Parathyroid adenoma (tissue), 2 donors: ENCODE measurements at regions not wholly inside any gene's neighbourhood (a gene's known extent, or its start where the extent isn't known, plus 50 kb on each side); places are given as distances from the start of the nearest gene placed in this dataset.

ENCODE experiments used
- H2AFZ ChIP-seq: fragments of 300-600 bp; sonication (generic); one replicate; pipeline ENCODE4 v1.7.0; 2017; ENCODE audit warnings: antibody characterized with exemption, mild to moderate bottlenecking
- H3K27ac ChIP-seq: fragments of 300-600 bp; sonication (generic); one replicate; pipeline ENCODE4 v1.7.0; 2017
- H3K27me3 ChIP-seq: fragments of 300-600 bp; sonication (generic); one replicate; pipeline ENCODE4 v1.7.0; 2017; ENCODE audit warnings: low read length; ENCODE audit not compliant: control insufficient read depth, insufficient read depth
- H3K36me3 ChIP-seq: fragments of 300-600 bp; sonication (generic); one replicate; pipeline ENCODE4 v1.7.0; 2017; ENCODE audit warnings: low read length; ENCODE audit not compliant: control insufficient read depth, insufficient read depth
- H3K4me1 ChIP-seq: fragments of 300-600 bp; sonication (generic); one replicate; pipeline ENCODE4 v1.7.0; 2017; ENCODE audit warnings: control low read depth
- H3K4me2 ChIP-seq: fragments of 300-600 bp; sonication (generic); one replicate; pipeline ENCODE4 v1.7.0; 2017; ENCODE audit warnings: low read length
- H3K4me3 ChIP-seq: fragments of 300-600 bp; sonication (generic); one replicate; pipeline ENCODE4 v1.7.0; 2017; ENCODE audit warnings: low read depth, low read length
- H3K79me2 ChIP-seq: fragments of 300-600 bp; sonication (generic); one replicate; pipeline ENCODE4 v1.7.0; 2017; ENCODE audit warnings: control low read depth
- H3K9ac ChIP-seq: fragments of 300-600 bp; sonication (generic); one replicate; pipeline ENCODE4 v1.7.0; 2017; ENCODE audit warnings: mild to moderate bottlenecking
- H3K9me3 ChIP-seq: fragments of 300-600 bp; sonication (generic); one replicate; pipeline ENCODE4 v1.7.0; 2017; ENCODE audit warnings: low read length; ENCODE audit not compliant: control insufficient read depth
- CTCF ChIP-seq: fragments of 300-600 bp; sonication (generic); IDR thresholded peaks from one replicate; pipeline ENCODE4 v1.7.0; 2017; ENCODE audit warnings: antibody characterized with exemption, mild to moderate bottlenecking
- donor health status: primary hyperparathyroidism.

DNA sequence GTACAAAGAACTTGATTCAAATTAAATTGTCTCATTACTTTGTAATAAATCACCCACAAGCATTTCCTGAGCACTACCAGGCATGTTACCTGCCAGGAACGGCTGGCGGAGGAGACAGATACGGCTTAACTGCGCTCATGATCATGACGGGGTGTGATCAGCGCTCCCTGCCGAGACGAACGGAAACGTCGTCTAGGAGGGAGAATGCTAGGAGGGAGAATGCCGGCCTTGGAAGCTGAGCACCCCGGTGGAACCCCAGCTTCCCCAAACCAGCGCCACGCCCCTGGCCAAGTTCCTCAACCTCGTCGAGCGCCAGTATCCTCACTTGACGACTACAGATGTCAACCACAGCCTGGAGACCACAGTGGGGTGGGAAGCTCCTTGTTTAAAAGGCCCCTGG is 272.8 kb downstream of the CTTN start:
- no peaks in the 10 kb centered on the region for H3K36me3 ChIP-seq
- no peak overlapping the region for H3K9ac ChIP-seq
- no peaks in the 10 kb centered on the region for H3K27me3 ChIP-seq
- H3K4me2 ChIP-seq = no peak overlapping the region
- no peak overlapping the region for H3K27ac ChIP-seq
- no peaks in the 10 kb centered on the region for H3K79me2 ChIP-seq
- no peaks in the 10 kb centered on the region for H3K9me3 ChIP-seq
- no peak overlapping the region for H3K4me3 ChIP-seq
- no peak overlapping the region for H2AFZ ChIP-seq
- H3K4me1 ChIP-seq = no peaks in the 10 kb centered on the region
- TF ChIP-seq CTCF = no peak

DNA sequence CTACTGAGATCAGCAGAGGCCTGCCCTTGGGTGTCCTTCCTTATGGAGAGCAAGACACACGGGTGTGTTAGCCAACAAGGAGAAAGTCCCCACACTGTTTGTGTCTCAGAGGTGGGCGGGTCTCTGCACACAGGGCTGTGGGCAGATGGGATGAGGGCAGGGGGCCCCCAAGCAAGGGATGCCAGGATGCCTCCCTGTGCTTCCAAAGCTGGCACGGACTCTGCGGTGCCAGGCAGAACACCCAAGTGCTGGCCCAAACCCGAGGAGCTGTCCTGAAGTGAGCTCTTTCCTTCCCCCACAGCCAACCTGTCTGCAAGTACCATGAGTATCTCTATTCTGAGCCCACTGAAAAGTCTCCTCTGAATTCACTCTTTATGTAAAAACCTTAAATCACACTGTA is 273.3 kb downstream of the CTTN start:
- Histone ChIP-seq H3K79me2 (no peaks in the 10 kb centered on the region), H3K4me2 (no peak overlapping the region), H3K9me3 (no peaks in the 10 kb centered on the region), H3K27me3 (no peaks in the 10 kb centered on the region), H3K9ac (no peak overlapping the region), H3K4me3 (no peak overlapping the region), H3K36me3 (no peaks in the 10 kb centered on the region), H3K27ac (no peak overlapping the region), H2AFZ (no peak overlapping the region), H3K4me1 (no peaks in the 10 kb centered on the region)
- no peak for TF ChIP-seq CTCF

- Histone ChIP-seq H3K27ac (no peak overlapping the region), H3K27me3 (no peaks in the 10 kb centered on the region), H3K4me1 (no peaks in the 10 kb centered on the region), H3K4me3 (no peak overlapping the region), H3K4me2 (no peak overlapping the region), H3K9me3 (no peaks in the 10 kb centered on the region), H3K9ac (no peak overlapping the region), H3K79me2 (no peaks in the 10 kb centered on the region), H2AFZ (no peak overlapping the region), H3K36me3 (no peaks in the 10 kb centered on the region)
- no peak for TF ChIP-seq CTCF
Measured at GRCh38 chr11:70672991-70673653, 274.8 kb downstream of the CTTN start.

- no peak overlapping the region for H3K4me3 ChIP-seq
- H3K4me2 ChIP-seq = no peak overlapping the region
- no peaks in the 10 kb centered on the region for H3K36me3 ChIP-seq
- H3K79me2 ChIP-seq = no peaks in the 10 kb centered on the region
- H3K27me3 ChIP-seq = no peaks in the 10 kb centered on the region
- no peak overlapping the region for H3K9ac ChIP-seq
- H3K9me3 ChIP-seq = no peaks in the 10 kb centered on the region
- no peak for TF ChIP-seq CTCF
- no peak overlapping the region for H2AFZ ChIP-seq
- no peak overlapping the region for H3K27ac ChIP-seq
- H3K4me1 ChIP-seq = no peaks in the 10 kb centered on the region
Measured at GRCh38 chr11:70674605-70675004, 276.3 kb downstream of the CTTN start.

GRCh38 chr11:70675697-70676374 is 277.5 kb downstream of the CTTN start:
- Histone ChIP-seq H3K9ac (no peak overlapping the region), H2AFZ (no peak overlapping the region), H3K36me3 (no peaks in the 10 kb centered on the region), H3K4me3 (no peak overlapping the region), H3K27me3 (no peaks in the 10 kb centered on the region), H3K4me2 (no peak overlapping the region), H3K4me1 (no peaks in the 10 kb centered on the region), H3K9me3 (no peaks in the 10 kb centered on the region), H3K27ac (no peak overlapping the region), H3K79me2 (no peaks in the 10 kb centered on the region)
- no peak for TF ChIP-seq CTCF
